ENCODE measurements at regions not wholly inside any gene's neighbourhood (a gene's known extent, or its start where the extent isn't known, plus 50 kb on each side); places are given as distances from the start of the nearest gene placed in this dataset.

- FAIRE-seq = no peak
- WGBS (ENCODE audit: missing lambda C conversion rate) = 43% methylated on average over 4 of the region's 6 CpGs
- CTCF ChIA-PET = interaction anchor here (0.6 kb wide), 1 partner anchor 30 kb away, joined by 3 read pairs; no protein-coding TSS in a partner anchor
Measured at GRCh38 chr2:104545055-104545454, 308.9 kb upstream of the POU3F3 start.

GRCh38 chr2:104546537-104546936 is 307.4 kb upstream of the POU3F3 start:
- POLR2A ChIA-PET = no interaction called here
- WGBS (ENCODE audit: missing lambda C conversion rate) = 4% methylated on average over 1 of the region's 1 CpG
- no peaks in the 10 kb centered on the region for H3K4me1 ChIP-seq
- TF ChIP-seq RARB (CRISPR knock-in tag; IDR thresholded peaks at IDR 0.05) (no peak), TFCP2L1 (CRISPR knock-in tag; IDR thresholded peaks at IDR 0.05) (no peak), RAD21 (conservative IDR thresholded peaks at IDR 0.05 in 1 of 2, IDR thresholded peaks at IDR 0.05 in 1 of 2) (no peak), CBX2 (IDR thresholded peaks at IDR 0.05; ENCODE audit: borderline replicate concordance, low read depth) (no peak), HDAC2 (IDR thresholded peaks at IDR 0.05) (no peak), HES2 (IDR thresholded peaks at IDR 0.05) (no peak), HMGXB4 (CRISPR knock-in tag; IDR thresholded peaks at IDR 0.05; ENCODE audit: borderline replicate concordance) (no peak), ESRRA (IDR thresholded peaks at IDR 0.05; ENCODE audit: borderline replicate concordance, low read length) (no peak), MAZ (IDR thresholded peaks at IDR 0.05; ENCODE audit: borderline replicate concordance, low read depth, low read length) (no peak), NR3C1 (IDR thresholded peaks at IDR 0.05) (no peak), SREBF2 (IDR thresholded peaks at IDR 0.05) (no peak), FOSL2 (IDR thresholded peaks at IDR 0.05) (no peak), FOSL2 (CRISPR knock-in tag; IDR thresholded peaks at IDR 0.05) (no peak), KDM5A (IDR thresholded peaks at IDR 0.05) (no peak), USF2 (IDR thresholded peaks at IDR 0.05) (no peak), CHD4 (IDR thresholded peaks at IDR 0.05; ENCODE audit: borderline replicate concordance) (no peak)
- ATAC-seq = no peak
- CTCF ChIA-PET = no interaction called here
- H3K9me3 ChIP-seq = no peaks in the 10 kb centered on the region
- H3K4me2 ChIP-seq = no peak overlapping the region
- H3K4me3 ChIP-seq = no peak overlapping the region
- DNase-seq (ENCODE audit: low read depth in 1 of 2, low spot score in 1 of 2) = no peak
- H3K27ac ChIP-seq = no peak overlapping the region
- FAIRE-seq = no peak

More at GRCh38 chr2:104545055-104545454, 308.9 kb upstream of the POU3F3 start:
- Histone ChIP-seq H3K4me3 (no peak overlapping the region), H3K4me1 (no peaks in the 10 kb centered on the region), H3K9me3 (no peaks in the 10 kb centered on the region), H3K27ac (no peak overlapping the region), H3K4me2 (no peak overlapping the region)
- POLR2A ChIA-PET = no interaction called here
- TF ChIP-seq MAX (IDR thresholded peaks at IDR 0.05) = no peak
- TF ChIP-seq SMC3 (IDR thresholded peaks at IDR 0.05) = no peak
- no peak for TF ChIP-seq RAD21 (conservative IDR thresholded peaks at IDR 0.05 in 1 of 2, IDR thresholded peaks at IDR 0.05 in 1 of 2)
- no peak for TF ChIP-seq ZC3H11A (IDR thresholded peaks at IDR 0.05)
- TF ChIP-seq RARB (CRISPR knock-in tag; IDR thresholded peaks at IDR 0.05) = no peak
- ATAC-seq (no peak), DNase-seq (ENCODE audit: low read depth in 1 of 2, low spot score in 1 of 2) (no peak)

- TF ChIP-seq FOSL2 (IDR thresholded peaks at IDR 0.05) (no peak), FOSL2 (CRISPR knock-in tag; IDR thresholded peaks at IDR 0.05) (no peak), MAFK (IDR thresholded peaks at IDR 0.05; ENCODE audit: partially characterized antibody) (no peak), ZSCAN20 (CRISPR knock-in tag; IDR thresholded peaks at IDR 0.05) (no peak), CTCF (IDR thresholded peaks at IDR 0.05) (no peak), RAD21 (conservative IDR thresholded peaks at IDR 0.05 in 1 of 2, IDR thresholded peaks at IDR 0.05 in 1 of 2) (no peak), SREBF2 (IDR thresholded peaks at IDR 0.05) (no peak), ZC3H11A (IDR thresholded peaks at IDR 0.05) (no peak), BHLHE40 (IDR thresholded peaks at IDR 0.05; ENCODE audit: low read depth, low read length) (no peak), POLR2AphosphoS2 (conservative IDR thresholded peaks at IDR 0.05; ENCODE audit: low read length) (no peak), HES2 (IDR thresholded peaks at IDR 0.05) (no peak), FOSB (CRISPR knock-in tag; IDR thresholded peaks at IDR 0.05) (no peak), EP300 (IDR thresholded peaks at IDR 0.05) (no peak), RARB (CRISPR knock-in tag; IDR thresholded peaks at IDR 0.05) (no peak), ESRRA (IDR thresholded peaks at IDR 0.05; ENCODE audit: borderline replicate concordance, low read length) (no peak), BCL3 (IDR thresholded peaks at IDR 0.05) (no peak)
- H3K4me2 ChIP-seq = no peak overlapping the region
- WGBS (ENCODE audit: missing lambda C conversion rate) = 16% methylated on average over 7 of the region's 7 CpGs
- ATAC-seq (no peak), FAIRE-seq (no peak), DNase-seq (ENCODE audit: low read depth in 1 of 2, low spot score in 1 of 2) (no peak)
- CTCF ChIA-PET = no interaction called here
- POLR2A ChIA-PET = no interaction called here
- no peaks in the 10 kb centered on the region for H3K4me1 ChIP-seq
- H3K27ac ChIP-seq = no peak overlapping the region
- no peaks in the 10 kb centered on the region for H3K9me3 ChIP-seq
- no peak overlapping the region for H3K4me3 ChIP-seq
Measured at GRCh38 chr2:104547221-104547620, 306.7 kb upstream of the POU3F3 start.
